Mesodermal cell (in vitro differentiated cells): ENCODE measurements at regions not wholly inside any gene's neighbourhood (a gene's known extent, or its start where the extent isn't known, plus 50 kb on each side); places are given as distances from the start of the nearest gene placed in this dataset.

ENCODE experiments used
- H3K27ac ChIP-seq: 2 replicates; pipeline ENCODE4 v1.7.0; 2013; ENCODE audit warnings: mild to moderate bottlenecking, low read depth, low read length, moderate library complexity; ENCODE audit not compliant: severe bottlenecking
- H3K36me3 ChIP-seq: 2 replicates; pipeline ENCODE4 v1.7.1; 2013; ENCODE audit warnings: mild to moderate bottlenecking, low read length, moderate library complexity; ENCODE audit not compliant: control insufficient read depth, insufficient read depth
- H3K4me1 ChIP-seq: one replicate; pipeline ENCODE4 v1.7.1; 2013; ENCODE audit warnings: mild to moderate bottlenecking, low read length; ENCODE audit not compliant: insufficient read depth, control insufficient read depth, poor library complexity, severe bottlenecking
- H3K4me3 ChIP-seq: 2 replicates; pipeline ENCODE4 v1.7.0; 2013; ENCODE audit warnings: low read length, control low read depth, mild to moderate bottlenecking; ENCODE audit not compliant: insufficient read depth, poor library complexity, severe bottlenecking; ENCODE audit errors: extremely low read depth
- H3K9me3 ChIP-seq: 2 replicates; pipeline ENCODE4 v1.7.1; 2013; ENCODE audit warnings: mild to moderate bottlenecking, low read length, moderate library complexity; ENCODE audit not compliant: control insufficient read depth
- WGBS, 2 experiments: methylation state at CpG; one replicate each; pipeline ENCODE4 v1.1.5; 2013; ENCODE audit warnings: missing lambda C conversion rate in 2 of 2; ENCODE audit not compliant: insufficient coverage in 2 of 2; 5-methylcytosine and 5-hydroxymethylcytosine counted together

DNA sequence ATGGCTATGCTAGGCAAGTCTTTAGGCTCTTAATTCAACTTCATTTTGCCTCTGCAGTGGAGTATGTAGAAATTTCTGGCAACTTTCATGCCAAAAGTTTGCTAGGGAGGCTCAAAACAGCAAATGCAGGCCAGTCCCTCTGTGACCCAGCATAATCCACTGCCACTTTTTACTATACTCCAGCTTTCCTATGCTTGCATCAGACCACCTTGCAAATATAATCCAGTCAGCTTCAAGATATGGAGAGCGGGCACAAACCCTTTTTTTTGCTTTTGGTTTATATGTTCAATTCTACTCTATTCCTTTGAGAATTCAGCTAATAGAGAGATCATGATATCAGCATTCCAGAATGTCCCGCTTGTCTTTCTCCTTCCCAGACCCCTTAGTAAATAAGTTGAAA is 192.0 kb upstream of the PABPC4L start:
- Histone ChIP-seq H3K4me3 (no peak overlapping the region), H3K4me1 (no peaks in the 10 kb centered on the region), H3K9me3 (peaks cover 8% of the 10 kb centered on the region), H3K27ac (no peak overlapping the region), H3K36me3 (no peaks in the 10 kb centered on the region)
- WGBS, 2 experiments, result 100% methylated on average over 1 of the region's 2 CpGs; no CpG with 5 or more reads in 1 of the 2 experiments

DNA sequence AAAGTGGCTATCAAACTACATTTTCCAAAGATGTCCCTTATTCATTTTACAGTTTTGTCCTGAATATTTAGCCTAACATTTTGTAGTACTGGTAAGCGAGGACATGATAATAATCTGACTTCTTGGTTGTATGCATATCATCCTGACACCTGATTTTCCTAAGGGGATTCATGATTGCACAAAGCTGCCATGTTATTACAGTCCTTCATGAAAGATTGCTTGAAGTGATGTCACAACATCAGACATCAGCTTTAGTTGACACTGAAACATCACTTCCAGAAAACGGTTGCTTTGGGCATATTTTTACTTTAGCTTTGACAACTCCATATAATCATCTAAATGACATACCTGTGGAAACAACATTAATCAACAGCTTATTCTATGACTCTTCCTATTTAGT is 188.7 kb upstream of the PABPC4L start:
- H3K4me3 ChIP-seq, result no peak overlapping the region
- 73% methylated on average over 1 of the region's 2 CpGs; no CpG with 5 or more reads in 1 of the 2 experiments for WGBS, 2 experiments
- H3K9me3 ChIP-seq, result no peaks in the 10 kb centered on the region
- no peaks in the 10 kb centered on the region for H3K36me3 ChIP-seq
- no peaks in the 10 kb centered on the region for H3K4me1 ChIP-seq
- H3K27ac ChIP-seq, result no peak overlapping the region

GRCh38 chr4:134388351-134388750 is 186.8 kb upstream of the PABPC4L start:
- H3K4me3 ChIP-seq, result no peak overlapping the region
- no peak overlapping the region for H3K27ac ChIP-seq
- 64 to 72% methylated on average over 3 of the region's 4 CpGs for WGBS, 2 experiments
- no peaks in the 10 kb centered on the region for H3K36me3 ChIP-seq
- no peaks in the 10 kb centered on the region for H3K4me1 ChIP-seq
- no peaks in the 10 kb centered on the region for H3K9me3 ChIP-seq

DNA sequence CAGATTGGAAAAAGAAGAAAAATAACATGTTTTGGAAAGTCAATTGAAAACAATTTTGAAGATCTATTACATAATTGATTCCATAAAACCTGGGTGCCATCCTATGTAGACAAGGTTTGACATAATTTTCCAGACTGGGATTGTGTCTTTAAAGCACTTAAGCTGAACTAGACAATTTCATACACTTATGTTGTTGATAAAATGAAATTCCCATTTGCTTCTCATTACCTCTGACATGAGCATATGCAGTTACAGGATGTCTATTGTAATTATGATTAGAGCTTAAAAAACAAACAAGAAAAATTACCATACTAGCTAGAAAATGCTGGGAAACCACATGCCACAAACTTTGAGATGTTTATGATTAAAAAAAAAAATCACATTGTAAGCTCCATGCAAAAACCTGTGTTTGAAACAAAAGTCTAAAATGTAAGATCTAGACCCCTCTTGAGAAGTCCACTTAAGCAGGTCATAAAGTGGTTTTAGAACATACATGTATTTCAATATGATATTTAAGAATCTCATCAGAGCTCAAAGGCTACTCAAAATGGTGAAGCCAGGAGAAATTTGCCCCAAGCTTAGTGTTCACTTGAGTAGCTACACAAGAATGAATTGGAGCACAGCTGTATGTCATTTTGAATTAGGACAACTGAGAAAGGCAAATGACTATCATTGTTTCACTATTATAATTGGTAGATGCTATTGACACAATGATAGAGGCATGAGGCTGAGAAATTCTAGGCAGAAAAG is 181.1 kb upstream of the PABPC4L start:
- Histone ChIP-seq H3K27ac (no peak overlapping the region), H3K36me3 (no peaks in the 10 kb centered on the region), H3K9me3 (no peaks in the 10 kb centered on the region), H3K4me3 (no peak overlapping the region), H3K4me1 (no peaks in the 10 kb centered on the region)

- Histone ChIP-seq H3K9me3 (no peaks in the 10 kb centered on the region), H3K4me3 (no peak overlapping the region), H3K36me3 (no peaks in the 10 kb centered on the region), H3K27ac (no peak overlapping the region), H3K4me1 (no peaks in the 10 kb centered on the region)
Observed at GRCh38 chr4:134375775-134376174, 174.2 kb upstream of the PABPC4L start.

DNA sequence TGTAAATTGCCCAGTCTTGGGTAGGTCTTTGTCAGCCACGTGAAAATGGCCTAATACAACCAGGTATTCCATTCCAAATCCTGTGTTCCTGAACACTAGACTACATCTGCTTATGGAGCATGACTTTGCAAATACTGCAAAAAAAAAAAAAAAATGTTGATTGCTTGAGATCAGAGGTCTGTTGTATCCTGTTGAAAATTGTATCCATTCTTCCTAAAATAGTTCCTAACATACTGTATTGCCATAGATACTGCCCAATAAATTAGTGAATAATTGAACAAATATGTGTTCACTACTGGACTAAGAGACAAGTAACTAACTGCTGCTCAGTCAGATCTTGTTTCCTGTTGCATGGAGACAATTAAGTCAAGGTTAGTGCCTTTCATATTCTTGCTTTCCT is 164.3 kb upstream of the PABPC4L start:
- WGBS, 2 experiments, result 86% methylated on average over 1 of the region's 1 CpG; no CpG with 5 or more reads in 1 of the 2 experiments
- H3K4me3 ChIP-seq, result no peak overlapping the region

GRCh38 chr4:134364928-134365327 is 163.3 kb upstream of the PABPC4L start:
- H3K4me1 ChIP-seq, result no peaks in the 10 kb centered on the region
- WGBS, 2 experiments, result no CpG with 5 or more reads among the region's 1 CpG
- no peak overlapping the region for H3K4me3 ChIP-seq
- no peaks in the 10 kb centered on the region for H3K9me3 ChIP-seq
- H3K36me3 ChIP-seq, result no peaks in the 10 kb centered on the region
- no peak overlapping the region for H3K27ac ChIP-seq

More for the DNA sequence above, 164.3 kb upstream of the PABPC4L start:
- no peaks in the 10 kb centered on the region for H3K4me1 ChIP-seq
- no peak overlapping the region for H3K27ac ChIP-seq
- no peaks in the 10 kb centered on the region for H3K9me3 ChIP-seq
- H3K36me3 ChIP-seq, result no peaks in the 10 kb centered on the region

GRCh38 chr4:134345244-134345643 is 143.7 kb upstream of the PABPC4L start:
- no CpG with 5 or more reads among the region's 2 CpGs for WGBS, 2 experiments

DNA sequence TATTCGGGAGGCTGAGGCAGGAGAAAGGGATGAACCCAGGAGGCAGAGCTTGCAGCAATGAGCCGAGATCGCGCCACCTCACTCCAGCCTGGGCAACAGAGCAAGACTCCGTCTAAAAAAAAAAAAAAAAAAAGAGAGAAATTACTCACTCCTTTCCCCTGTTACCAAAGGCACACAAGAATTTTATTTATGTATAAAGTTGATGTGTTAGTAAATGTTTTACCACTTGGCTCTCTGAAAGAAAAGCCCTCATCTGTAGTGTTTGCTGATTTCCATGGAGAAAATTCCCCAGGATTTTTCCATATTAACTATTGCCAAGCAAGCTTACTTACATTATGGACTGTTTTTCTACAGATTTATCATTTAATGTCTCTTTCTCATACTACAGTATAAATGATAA is 142.1 kb upstream of the PABPC4L start:
- no peak overlapping the region for H3K27ac ChIP-seq
- H3K4me3 ChIP-seq, result no peak overlapping the region
- no peaks in the 10 kb centered on the region for H3K4me1 ChIP-seq
- H3K36me3 ChIP-seq, result no peaks in the 10 kb centered on the region
- 86 to 100% methylated on average over 1 to 2 of the region's 5 CpGs for WGBS, 2 experiments
- no peaks in the 10 kb centered on the region for H3K9me3 ChIP-seq

More at GRCh38 chr4:134345244-134345643, 143.7 kb upstream of the PABPC4L start:
- Histone ChIP-seq H3K4me1 (no peaks in the 10 kb centered on the region), H3K9me3 (no peaks in the 10 kb centered on the region), H3K36me3 (no peaks in the 10 kb centered on the region), H3K4me3 (no peak overlapping the region), H3K27ac (no peak overlapping the region)

DNA sequence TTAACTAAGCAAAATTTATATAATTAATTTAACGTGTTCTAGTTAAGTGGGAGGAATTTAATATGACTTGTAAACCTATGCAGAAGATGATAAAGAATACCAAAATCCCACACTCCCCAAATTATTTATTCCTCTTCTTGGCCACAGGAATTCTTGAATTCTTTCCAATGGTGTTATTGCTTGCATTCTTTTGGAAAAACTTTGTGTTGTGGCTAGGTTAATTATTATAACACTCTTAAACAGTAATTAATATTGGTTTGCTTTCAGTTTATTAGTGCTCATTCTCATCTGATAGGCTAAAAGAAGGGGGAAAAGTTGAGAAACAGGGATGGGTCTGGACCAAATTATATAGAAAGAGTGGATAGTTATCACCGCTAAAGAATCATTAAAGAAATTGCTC is 141.5 kb upstream of the PABPC4L start:
- no peak overlapping the region for H3K4me3 ChIP-seq
- WGBS, 2 experiments, result no CpG with 5 or more reads among the region's 2 CpGs

GRCh38 chr4:134337574-134337973 is 136.0 kb upstream of the PABPC4L start:
- Histone ChIP-seq H3K4me3 (no peak overlapping the region), H3K4me1 (no peaks in the 10 kb centered on the region), H3K27ac (no peak overlapping the region), H3K9me3 (no peaks in the 10 kb centered on the region), H3K36me3 (no peaks in the 10 kb centered on the region)
- WGBS, 2 experiments, result 100% methylated on average over 1 of the region's 1 CpG

More for the DNA sequence above, 141.5 kb upstream of the PABPC4L start:
- H3K9me3 ChIP-seq, result no peaks in the 10 kb centered on the region
- H3K36me3 ChIP-seq, result no peaks in the 10 kb centered on the region
- no peaks in the 10 kb centered on the region for H3K4me1 ChIP-seq
- no peak overlapping the region for H3K27ac ChIP-seq
